MCF 10A (cell line): ENCODE measurements at regions not wholly inside any gene's neighbourhood (a gene's known extent, or its start where the extent isn't known, plus 50 kb on each side); places are given as distances from the start of the nearest gene placed in this dataset.
A peak's percentile ranks its signal among the peaks of the same experiment; 100 is the strongest.

Source experiments
- BruUV-seq: library from RNA; stranded (reverse); fragments of 400-500 nt; replicated peaks from 2 replicates; lab custom pipeline; 2021; lab: Mats Ljungman, UMichigan
- CTCF ChIA-PET: fragments of 300-600 bp; sonication (Branson Sonifier 250); formaldehyde crosslinking; extraction: SDS; loops from one replicate; lab custom pipeline; 2021; ENCODE audit warnings: antibody characterized with exemption, inconsistent platforms; lab: Yijun Ruan, JAX
- POLR2A ChIA-PET: fragments of 300-600, 350-650 bp; sonication (Branson Sonifier 250); formaldehyde crosslinking; extraction: SDS; loops from one replicate; lab custom pipeline; 2020; ENCODE audit warnings: antibody characterized with exemption, inconsistent platforms; lab: Yijun Ruan, JAX
- DNase-seq: peaks from one replicate; pipeline ENCODE4 v3.0.0-alpha.2; 2018; ENCODE audit not compliant: unreplicated experiment
- H3K27ac Mint-ChIP-seq: one replicate; pipeline ENCODE4 v1.8.0; 2022; ENCODE audit warnings: mild to moderate bottlenecking, low read depth, mixed read lengths; ENCODE audit not compliant: unreplicated experiment
- H3K27me3 Mint-ChIP-seq: one replicate; pipeline ENCODE4 v1.8.0; 2022; ENCODE audit warnings: mixed read lengths; ENCODE audit not compliant: insufficient read depth, unreplicated experiment
- H3K36me3 Mint-ChIP-seq: one replicate; pipeline ENCODE4 v1.8.0; 2022; ENCODE audit warnings: mild to moderate bottlenecking, moderate library complexity, mixed read lengths; ENCODE audit not compliant: insufficient read depth, unreplicated experiment
- H3K4me1 Mint-ChIP-seq: one replicate; pipeline ENCODE4 v1.8.0; 2022; ENCODE audit warnings: mixed read lengths; ENCODE audit not compliant: insufficient read depth, unreplicated experiment
- H3K4me3 Mint-ChIP-seq: one replicate; pipeline ENCODE4 v1.8.0; 2022; ENCODE audit warnings: mild to moderate bottlenecking, moderate library complexity, mixed read lengths; ENCODE audit not compliant: unreplicated experiment
- H3K9me3 Mint-ChIP-seq: one replicate; pipeline ENCODE4 v1.8.0; 2022; ENCODE audit warnings: mixed read lengths; ENCODE audit not compliant: unreplicated experiment
- intact Hi-C: fragments of 100-400 bp; cut with micrococcal nuclease; formaldehyde crosslinking; loops from 2 replicates; pipeline ENCODE4 v1.14.1; 2022
- TF ChIP-seq, protein P1 (sequence below): fragments of 200-600 bp; IDR thresholded peaks from one replicate; pipeline ENCODE4 v1.8.0; 2022; ENCODE audit warnings: antibody characterized with exemption, mild to moderate bottlenecking; ENCODE audit not compliant: unreplicated experiment

DNA sequence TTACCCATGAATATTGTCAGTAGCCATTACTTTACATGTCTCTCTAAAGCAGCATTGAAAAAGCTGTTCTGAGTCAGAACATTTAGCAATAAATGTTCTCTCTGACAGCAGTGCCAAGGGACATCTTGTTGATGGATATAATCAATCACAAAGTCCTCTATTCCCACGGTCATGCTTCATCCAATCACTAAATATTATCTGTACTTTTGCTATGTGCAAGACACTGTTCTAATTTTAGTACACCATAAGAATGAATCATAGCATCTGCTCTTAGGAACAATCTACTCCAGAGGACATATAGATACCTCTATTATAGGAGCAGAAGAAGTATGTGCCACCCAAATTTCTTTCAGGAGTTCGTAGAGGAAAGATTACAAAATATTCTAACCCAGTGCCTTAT is 142.5 kb upstream of the MBNL1 start:
- Mint-ChIP-seq H3K4me1 (peaks cover 18% of the 10 kb centered on the region), H3K9me3 (no peaks in the 10 kb centered on the region), H3K36me3 (no peaks in the 10 kb centered on the region), H3K4me3 (no peak overlapping the region), H3K27me3 (no peaks in the 10 kb centered on the region), H3K27ac (no peak overlapping the region)
- ChIA-PET POLR2A (interaction anchor here (1.0 to 1.6 kb wide), 3 partner anchors 23 to 143 kb away, joined by 4 to 5 read pairs (median 5); partner anchors contain the start of gene MBNL1), CTCF (interaction anchor here (0.6 to 0.7 kb wide), 2 partner anchors 16 to 898 kb away, joined by 3 read pairs; no protein-coding TSS in a partner anchor)
- intact Hi-C loops = no loop called here
- no TSS peak for BruUV-seq
- peak; percentile 43 for DNase-seq
- TF ChIP-seq, protein P1, sequence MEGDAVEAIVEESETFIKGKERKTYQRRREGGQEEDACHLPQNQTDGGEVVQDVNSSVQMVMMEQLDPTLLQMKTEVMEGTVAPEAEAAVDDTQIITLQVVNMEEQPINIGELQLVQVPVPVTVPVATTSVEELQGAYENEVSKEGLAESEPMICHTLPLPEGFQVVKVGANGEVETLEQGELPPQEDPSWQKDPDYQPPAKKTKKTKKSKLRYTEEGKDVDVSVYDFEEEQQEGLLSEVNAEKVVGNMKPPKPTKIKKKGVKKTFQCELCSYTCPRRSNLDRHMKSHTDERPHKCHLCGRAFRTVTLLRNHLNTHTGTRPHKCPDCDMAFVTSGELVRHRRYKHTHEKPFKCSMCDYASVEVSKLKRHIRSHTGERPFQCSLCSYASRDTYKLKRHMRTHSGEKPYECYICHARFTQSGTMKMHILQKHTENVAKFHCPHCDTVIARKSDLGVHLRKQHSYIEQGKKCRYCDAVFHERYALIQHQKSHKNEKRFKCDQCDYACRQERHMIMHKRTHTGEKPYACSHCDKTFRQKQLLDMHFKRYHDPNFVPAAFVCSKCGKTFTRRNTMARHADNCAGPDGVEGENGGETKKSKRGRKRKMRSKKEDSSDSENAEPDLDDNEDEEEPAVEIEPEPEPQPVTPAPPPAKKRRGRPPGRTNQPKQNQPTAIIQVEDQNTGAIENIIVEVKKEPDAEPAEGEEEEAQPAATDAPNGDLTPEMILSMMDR = no peak

DNA sequence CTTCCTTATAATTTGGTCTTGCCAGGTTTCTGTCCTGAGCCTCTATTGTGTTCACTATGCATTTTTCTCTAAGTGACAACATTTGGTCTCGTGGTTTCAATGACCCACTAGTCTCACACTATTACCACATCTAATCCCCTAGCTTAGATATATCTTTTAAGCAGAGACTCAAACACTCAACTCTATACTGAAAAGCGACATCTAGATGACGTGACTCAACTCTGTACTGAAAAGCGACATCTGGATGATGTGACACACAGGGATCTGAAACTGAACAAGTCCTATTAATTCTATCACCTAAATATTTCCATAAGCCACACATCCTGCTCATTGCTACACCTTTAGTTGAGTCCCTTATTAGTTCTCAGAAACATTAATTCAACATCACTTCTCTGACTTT is 141.7 kb upstream of the MBNL1 start:
- BruUV-seq = no TSS peak
- ChIA-PET POLR2A (interaction anchor here (0.6 to 1.4 kb wide), 3 partner anchors 22 to 27 kb away, joined by 3 to 5 read pairs (median 5); no protein-coding TSS in a partner anchor), CTCF (interaction anchor here (0.6 kb wide), 1 partner anchor 10 kb away, joined by 4 read pairs; no protein-coding TSS in a partner anchor)
- Mint-ChIP-seq H3K4me1 (peaks cover 15% of the 10 kb centered on the region), H3K4me3 (no peak overlapping the region), H3K27me3 (no peaks in the 10 kb centered on the region), H3K27ac (no peak overlapping the region), H3K9me3 (no peaks in the 10 kb centered on the region), H3K36me3 (no peaks in the 10 kb centered on the region)
- no peak for DNase-seq
- TF ChIP-seq, protein P1 = no peak
- intact Hi-C loops = no loop called here

DNA sequence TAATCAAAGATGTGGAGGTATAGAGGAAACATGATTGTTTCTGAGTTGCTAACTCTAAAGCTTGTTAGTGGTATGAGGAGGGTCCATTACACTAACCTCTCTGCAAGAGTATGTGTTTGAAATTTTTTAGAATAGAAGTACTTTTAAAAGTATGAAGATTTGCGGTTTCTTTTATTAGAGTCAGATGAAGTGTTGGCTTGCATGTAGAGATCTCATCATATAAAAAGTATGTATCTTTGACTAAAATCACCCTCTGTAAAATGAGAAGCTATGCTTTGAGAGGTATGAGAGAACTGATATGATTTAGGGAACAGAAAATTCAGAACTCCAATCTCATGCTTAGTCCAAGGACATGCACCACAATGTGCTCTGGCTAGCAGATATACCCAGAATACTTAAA is 140.4 kb upstream of the MBNL1 start:
- no peaks in the 10 kb centered on the region for H3K27me3 Mint-ChIP-seq
- H3K36me3 Mint-ChIP-seq = no peaks in the 10 kb centered on the region
- intact Hi-C loops = no loop called here
- no peaks in the 10 kb centered on the region for H3K9me3 Mint-ChIP-seq
- ChIA-PET POLR2A (no interaction called here), CTCF (no interaction called here)
- BruUV-seq = no TSS peak
- no peak overlapping the region for H3K4me3 Mint-ChIP-seq
- H3K27ac Mint-ChIP-seq = no peak overlapping the region
- DNase-seq = no peak
- H3K4me1 Mint-ChIP-seq = peaks cover 2% of the 10 kb centered on the region
- TF ChIP-seq, protein P1 = no peak

DNA sequence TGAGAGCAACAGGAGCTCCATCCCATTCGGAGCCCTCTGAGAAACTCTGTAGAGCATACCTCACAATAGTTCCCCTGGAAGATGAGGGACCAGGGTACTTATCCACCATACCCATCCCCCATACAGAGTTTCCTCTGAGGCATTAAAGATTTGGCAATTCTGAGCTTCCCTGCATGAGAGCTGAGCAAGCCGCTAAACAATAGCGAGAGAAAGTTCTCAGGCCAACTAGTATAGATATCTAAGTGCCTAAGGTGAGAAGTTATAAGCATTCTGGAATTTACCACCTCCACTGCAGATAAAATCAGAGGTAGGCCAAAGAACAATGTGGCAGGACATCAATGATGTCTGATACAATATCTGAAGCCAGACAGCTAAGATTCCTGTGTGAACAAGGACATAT is 129.1 kb upstream of the MBNL1 start:
- intact Hi-C loops = no loop called here
- no peak for DNase-seq
- no peak overlapping the region for H3K27ac Mint-ChIP-seq
- no peaks in the 10 kb centered on the region for H3K36me3 Mint-ChIP-seq
- POLR2A ChIA-PET = no interaction called here
- TF ChIP-seq, protein P1 = no peak
- no peaks in the 10 kb centered on the region for H3K4me1 Mint-ChIP-seq
- no TSS peak for BruUV-seq
- CTCF ChIA-PET = interaction anchor here (0.6 to 1.2 kb wide), 3 partner anchors 11 to 514 kb away, joined by 3 read pairs; no protein-coding TSS in a partner anchor
- no peak overlapping the region for H3K4me3 Mint-ChIP-seq
- no peaks in the 10 kb centered on the region for H3K27me3 Mint-ChIP-seq
- H3K9me3 Mint-ChIP-seq = peaks cover 8% of the 10 kb centered on the region
